HG03571 (cell line): ENCODE measurements at regions not wholly inside any gene's neighbourhood (a gene's known extent, or its start where the extent isn't known, plus 50 kb on each side); places are given as distances from the start of the nearest gene placed in this dataset.

ENCODE experiments used
- ATAC-seq: cut with Tn5 transposase; IDR thresholded peaks from one replicate; pipeline ENCODE4 v1.9.1; 2021; ENCODE audit not compliant: unreplicated experiment

DNA sequence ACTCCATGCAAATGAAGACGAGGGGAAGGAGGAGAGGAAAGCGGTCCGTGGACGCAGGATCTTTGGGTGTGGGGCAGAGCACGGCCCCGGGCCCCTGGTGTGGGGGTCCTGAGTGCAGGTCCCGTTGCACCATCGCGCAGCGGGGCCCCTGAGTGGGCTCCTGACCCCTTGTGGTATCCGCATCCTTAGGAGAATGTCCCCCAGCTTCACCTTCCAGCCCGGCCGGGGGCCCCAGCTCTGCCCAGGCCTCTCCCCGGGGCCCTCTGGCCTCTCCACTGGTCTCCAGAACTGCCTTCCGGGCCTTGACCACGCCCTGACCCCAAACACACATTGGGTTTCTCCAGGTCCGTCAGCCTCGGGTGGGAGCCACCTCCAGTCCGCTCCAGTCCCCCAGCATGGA lies 431.8 kb upstream of the SALL3 start:
- ATAC-seq, result no peak

- ATAC-seq, result no peak
Measured at GRCh38 chr18:78548261-78549058, 431.2 kb upstream of the SALL3 start.

GRCh38 chr18:78549971-78550370 lies 429.6 kb upstream of the SALL3 start:
- ATAC-seq, result no peak

DNA sequence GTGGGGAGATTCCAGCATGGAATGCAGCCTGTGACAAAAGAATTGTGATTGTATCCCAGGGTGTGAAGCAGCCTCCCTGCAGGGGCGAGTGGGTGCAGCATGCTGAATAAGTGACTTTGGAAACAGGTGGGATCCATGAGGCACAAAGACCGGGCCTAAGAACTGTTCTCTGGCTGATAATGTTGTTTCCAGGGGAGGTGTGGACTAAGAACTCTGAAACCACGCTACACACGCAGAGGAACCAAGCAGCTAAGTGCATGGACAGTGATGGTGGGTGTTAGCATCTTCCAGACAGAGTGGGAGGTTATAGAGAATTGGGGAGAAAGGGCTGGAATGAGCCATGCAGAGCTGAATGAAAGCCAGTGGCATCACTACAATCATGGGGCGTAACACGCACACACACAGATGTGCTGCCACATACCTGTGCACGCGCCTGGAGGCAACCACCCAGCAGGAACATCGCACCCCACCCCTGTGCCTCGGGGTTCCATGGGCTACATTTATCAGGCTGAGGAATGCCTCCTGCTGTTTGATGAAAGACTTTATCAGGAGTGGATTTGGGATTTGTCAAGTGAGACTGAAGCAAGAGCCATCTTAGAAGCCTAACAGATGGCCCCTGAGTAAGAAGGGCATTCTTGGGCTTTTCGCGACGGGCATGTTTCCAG lies 424.5 kb upstream of the SALL3 start:
- no peak for ATAC-seq

DNA sequence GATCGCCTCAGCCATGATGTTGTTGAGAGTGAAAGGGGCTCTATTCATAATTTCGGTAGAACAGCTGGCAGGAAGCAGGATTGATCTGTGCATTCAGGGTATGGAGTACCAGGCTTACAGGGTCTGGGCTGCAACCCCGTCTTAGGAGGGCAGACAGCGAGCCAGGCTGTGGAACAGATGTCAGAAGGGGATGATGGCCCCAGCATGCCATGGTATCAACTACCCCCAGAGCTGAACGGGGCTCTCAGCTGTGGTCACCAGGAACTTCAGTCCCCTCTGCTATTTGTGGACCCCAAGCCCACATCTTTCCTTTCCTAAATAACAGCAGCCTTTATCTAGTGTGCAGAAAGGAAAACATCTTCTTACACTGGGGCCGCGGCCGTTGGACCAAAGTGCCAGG lies 422.2 kb upstream of the SALL3 start:
- ATAC-seq, result no peak

DNA sequence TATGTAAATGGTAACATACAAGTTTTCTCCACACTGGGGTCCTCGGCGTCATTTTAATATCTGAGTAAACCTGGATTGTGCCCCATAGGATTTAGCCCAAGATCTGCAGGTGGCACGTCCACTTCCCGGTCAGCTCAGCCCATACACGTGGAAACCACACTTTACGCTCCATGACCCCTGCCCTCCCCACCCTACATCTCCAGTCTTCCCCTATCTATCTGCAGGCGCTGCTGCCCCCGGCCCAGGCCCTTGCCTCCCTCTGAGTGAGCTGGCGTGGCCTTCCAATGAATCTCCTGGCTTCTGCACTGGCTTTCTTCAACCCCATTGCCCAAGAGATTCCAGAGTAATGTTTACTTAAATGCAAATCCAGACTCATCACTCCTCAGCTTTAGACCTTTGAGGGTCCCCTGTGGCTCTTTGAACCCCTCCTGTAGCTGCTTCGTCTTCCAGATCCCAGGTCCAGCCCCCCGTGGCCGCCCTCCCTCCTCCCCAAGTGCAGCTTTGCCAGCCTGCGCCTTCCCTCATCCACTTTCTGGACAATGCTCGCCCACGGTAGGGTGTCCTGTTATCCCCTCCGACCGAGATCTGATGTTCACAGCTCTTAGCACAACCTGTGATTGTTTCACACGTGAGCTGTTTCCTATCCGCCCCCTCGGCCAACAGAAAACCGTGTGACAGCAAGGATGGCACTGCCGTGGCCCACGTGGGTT lies 421.4 kb upstream of the SALL3 start:
- no peak for ATAC-seq

DNA sequence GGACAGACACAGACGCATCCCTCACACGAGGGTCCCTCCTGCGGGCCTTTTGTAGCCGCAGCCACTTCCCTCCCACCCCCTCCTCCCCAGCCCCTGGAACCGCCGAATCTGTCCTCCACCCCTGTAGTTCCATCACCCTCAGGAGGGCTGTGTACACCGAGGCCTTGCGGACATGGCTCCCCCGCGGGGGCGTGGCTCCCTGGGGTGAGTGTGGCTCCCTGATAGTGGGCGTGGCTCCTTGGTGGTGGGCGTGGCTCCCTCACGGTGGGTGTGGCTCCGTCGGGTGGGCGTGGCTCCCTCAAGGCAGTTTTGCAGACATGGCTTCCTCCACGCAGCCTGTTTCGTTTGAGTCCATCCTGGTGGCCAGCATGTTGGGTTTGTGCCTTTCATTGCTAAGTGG lies 420.7 kb upstream of the SALL3 start:
- ATAC-seq, result no peak

- no peak for ATAC-seq
Measured at GRCh38 chr18:78559584-78559983, 420.0 kb upstream of the SALL3 start.

GRCh38 chr18:78561757-78562510 lies 417.7 kb upstream of the SALL3 start:
- ATAC-seq, result no peak

DNA sequence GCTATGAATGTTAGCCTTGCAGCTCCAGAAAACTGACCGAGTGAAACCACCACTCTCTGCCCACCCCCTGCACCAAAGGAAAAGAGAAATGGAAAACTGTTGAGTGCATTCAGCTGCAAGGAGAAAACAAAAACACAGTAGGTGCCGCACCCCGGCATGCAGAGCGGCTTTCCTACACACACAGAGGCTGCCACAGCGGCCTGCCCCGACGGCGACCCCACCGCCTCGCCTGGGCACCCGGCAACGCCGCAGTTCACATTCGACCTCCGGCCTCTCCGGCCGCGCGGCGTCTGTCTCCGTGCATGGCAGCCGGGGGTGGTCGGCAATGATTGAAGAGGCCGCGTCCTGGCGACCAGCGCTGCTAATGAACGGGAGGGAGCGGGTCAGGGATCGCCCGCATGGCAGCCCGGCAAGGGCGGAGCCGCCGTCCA lies 417.1 kb upstream of the SALL3 start:
- no peak for ATAC-seq

- no peak for ATAC-seq
Measured at GRCh38 chr18:78563110-78563509, 416.5 kb upstream of the SALL3 start.

DNA sequence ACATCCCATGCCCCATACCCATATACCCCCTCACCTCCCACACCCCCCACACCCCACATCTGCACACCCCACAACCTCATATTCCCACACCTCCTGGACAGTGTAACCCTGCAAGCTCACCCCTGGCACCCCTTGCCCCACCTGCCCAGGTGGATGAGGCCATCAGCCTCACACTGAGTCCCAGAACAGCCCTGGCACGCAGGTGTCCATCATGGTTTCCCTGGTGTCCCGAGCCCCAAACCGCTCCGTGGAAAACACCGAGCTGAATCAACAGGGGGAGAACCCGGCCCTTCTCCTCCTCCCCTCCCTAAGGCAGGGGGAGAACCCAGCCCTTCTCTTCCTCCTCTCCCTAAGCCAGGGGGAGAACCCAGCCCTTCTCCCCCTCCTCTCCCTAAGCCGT lies 415.6 kb upstream of the SALL3 start:
- ATAC-seq, result no peak

DNA sequence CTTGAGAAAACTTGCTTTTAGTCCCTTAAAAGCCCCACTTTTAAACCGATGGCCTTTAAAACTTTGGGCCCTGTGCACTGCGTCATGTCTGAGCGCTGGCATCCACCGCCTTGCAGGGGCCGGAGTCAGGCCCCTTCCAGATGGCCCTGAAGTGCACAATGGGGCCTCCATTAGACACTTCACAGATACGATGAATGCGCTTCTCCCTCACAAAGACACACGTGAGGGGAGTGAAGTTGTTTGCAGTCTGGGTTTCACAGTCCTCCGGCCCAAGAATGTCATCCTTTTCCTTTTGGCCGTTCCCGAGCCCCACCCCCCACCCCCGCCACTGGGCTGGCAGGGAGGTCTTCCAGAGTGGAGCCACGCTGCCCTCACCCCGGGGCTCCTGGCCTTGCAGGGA lies 415.1 kb upstream of the SALL3 start:
- ATAC-seq, result no peak

GRCh38 chr18:78565240-78565639 lies 414.4 kb upstream of the SALL3 start:
- no peak for ATAC-seq

DNA sequence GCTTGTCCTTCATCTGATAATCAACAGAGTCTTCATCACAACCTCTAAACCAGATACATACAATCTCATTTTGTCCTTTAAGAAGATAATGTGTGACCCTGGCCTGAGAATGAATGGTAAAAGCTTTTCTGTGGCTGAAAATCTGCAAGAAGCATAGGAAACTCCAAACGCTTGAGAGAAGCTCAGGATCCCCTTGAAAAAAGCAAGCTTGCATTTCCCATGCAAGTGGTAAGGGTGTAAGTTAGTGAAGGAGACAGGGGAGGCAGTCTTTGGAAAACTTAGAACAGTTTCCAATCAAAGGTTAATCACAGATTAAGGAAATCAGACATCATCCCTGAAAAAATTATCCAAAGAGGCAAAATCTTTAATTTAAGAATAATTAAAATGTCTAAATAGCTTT lies 413.6 kb upstream of the SALL3 start:
- no peak for ATAC-seq

DNA sequence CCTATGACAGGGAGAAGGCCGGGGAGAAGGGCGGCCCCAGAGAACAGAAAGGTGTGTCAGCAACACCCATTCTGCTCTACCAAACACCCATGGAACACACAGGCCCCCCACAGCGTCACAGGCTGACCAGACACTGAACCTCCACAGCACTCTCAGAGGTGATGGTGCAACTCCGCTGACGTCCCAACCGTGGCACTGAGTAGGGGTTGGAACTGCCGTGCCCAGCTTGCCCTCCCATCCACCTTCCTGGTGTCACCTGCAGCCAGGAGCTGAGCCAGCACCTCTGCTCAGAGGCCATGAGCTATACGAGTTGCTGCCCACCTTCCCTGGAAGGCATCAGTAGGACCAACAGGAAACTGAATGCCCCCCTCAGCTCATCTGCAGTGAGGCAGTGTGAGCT lies 412.9 kb upstream of the SALL3 start:
- no peak for ATAC-seq

GRCh38 chr18:78571063-78571785 lies 408.4 kb upstream of the SALL3 start:
- no peak for ATAC-seq

GRCh38 chr18:78571831-78572347 lies 407.7 kb upstream of the SALL3 start:
- ATAC-seq, result no peak

GRCh38 chr18:78573773-78574172 lies 405.8 kb upstream of the SALL3 start:
- no peak for ATAC-seq

- ATAC-seq, result no peak
Measured at GRCh38 chr18:78576967-78577366, 402.7 kb upstream of the SALL3 start.
